ENCODE measurements at regions not wholly inside any gene's neighbourhood (a gene's known extent, or its start where the extent isn't known, plus 50 kb on each side); places are given as distances from the start of the nearest gene placed in this dataset.

- DNase-seq: no peak
These were observed 576.6 kb upstream of the SORCS1 start for GRCh38 chr10:107740962-107741690.

GRCh38 chr10:107739951-107740350, 575.4 kb upstream of the SORCS1 start:
- DNase-seq: no peak

GRCh38 chr10:107733328-107734130, 569.0 kb upstream of the SORCS1 start:
- DNase-seq: no peak

GRCh38 chr10:107732045-107732444, 567.5 kb upstream of the SORCS1 start:
- no peak for DNase-seq

GRCh38 chr10:107728807-107729206, 564.3 kb upstream of the SORCS1 start:
- peak; percentile 21 to 37 for DNase-seq

- no peak for DNase-seq
These were observed 563.3 kb upstream of the SORCS1 start for GRCh38 chr10:107727767-107728317.

- DNase-seq: no peak
These were observed 554.4 kb upstream of the SORCS1 start for GRCh38 chr10:107718864-107719263.

- DNase-seq: peak; percentile 39 to 72
These were observed 552.5 kb upstream of the SORCS1 start for GRCh38 chr10:107717046-107717445.

- no peak for DNase-seq
These were observed 551.1 kb upstream of the SORCS1 start for GRCh38 chr10:107715565-107715964.

GRCh38 chr10:107708981-107709380, 544.5 kb upstream of the SORCS1 start:
- DNase-seq: no peak

GRCh38 chr10:107706096-107706725, 541.7 kb upstream of the SORCS1 start:
- no peak for DNase-seq

GRCh38 chr10:107701943-107702342, 537.4 kb upstream of the SORCS1 start:
- no peak for DNase-seq

- peak in 1 of 2 donors; percentile 23 for DNase-seq
These were observed 527.6 kb upstream of the SORCS1 start for GRCh38 chr10:107692072-107692471.

GRCh38 chr10:107689323-107689722, 524.8 kb upstream of the SORCS1 start:
- peak; percentile 85 to 90 for DNase-seq

GRCh38 chr10:107687701-107688100, 523.2 kb upstream of the SORCS1 start:
- DNase-seq: peak; percentile 70 to 85

- DNase-seq: peak; percentile 82 to 83
These were observed 521.6 kb upstream of the SORCS1 start for GRCh38 chr10:107686095-107686494.

GRCh38 chr10:107671960-107672359, 507.5 kb upstream of the SORCS1 start:
- DNase-seq: no peak

- peak in 1 of 2 donors; percentile 5 for DNase-seq
These were observed 501.7 kb upstream of the SORCS1 start for GRCh38 chr10:107666214-107666613.

GRCh38 chr10:107665459-107665858, 501.0 kb upstream of the SORCS1 start:
- DNase-seq: no peak

- DNase-seq: no peak
These were observed 493.3 kb upstream of the SORCS1 start for GRCh38 chr10:107657851-107658250.

- DNase-seq: no peak
These were observed 492.4 kb upstream of the SORCS1 start for GRCh38 chr10:107656932-107657331.

GRCh38 chr10:107653832-107654287, 489.4 kb upstream of the SORCS1 start:
- DNase-seq: peak; percentile 64 to 67

GRCh38 chr10:107650939-107651338, 486.4 kb upstream of the SORCS1 start:
- no peak for DNase-seq

Measured in inflammatory macrophage (primary cell).